Hippocampal formation (tissue), 2 donors: ENCODE measurements at regions not wholly inside any gene's neighbourhood (a gene's known extent, or its start where the extent isn't known, plus 50 kb on each side); places are given as distances from the start of the nearest gene placed in this dataset.

Experiments
- DNase-seq, 2 donors: peaks; one replicate each; lab custom pipeline; 2025; lab: John Stamatoyannopoulos, UW

- no peak for DNase-seq
Observed at GRCh38 chr14:82047777-82048470, 514.3 kb upstream of the SEL1L start.

DNA sequence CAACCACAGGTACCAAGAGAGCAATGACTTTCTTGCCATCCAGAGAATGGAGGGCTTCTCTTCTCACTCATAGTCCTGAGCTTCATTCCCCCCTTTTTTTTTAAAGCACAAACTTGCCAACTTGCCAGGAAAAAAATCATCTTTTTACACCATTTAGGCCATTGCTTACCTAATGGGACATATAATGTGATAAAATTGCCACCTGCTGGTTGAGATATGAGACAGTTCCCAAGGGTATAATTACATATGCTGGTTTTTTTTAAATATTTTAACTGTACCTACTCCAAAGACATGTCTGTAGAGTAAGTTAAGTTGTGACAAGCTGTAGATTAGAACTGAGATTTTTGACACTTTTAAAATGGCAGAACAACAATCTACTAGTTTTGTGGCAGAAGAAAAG lies 519.1 kb upstream of the SEL1L start:
- no peak for DNase-seq

GRCh38 chr14:82055515-82056115 lies 522.0 kb upstream of the SEL1L start:
- no peak for DNase-seq

GRCh38 chr14:82060219-82060618 lies 526.6 kb upstream of the SEL1L start:
- no peak for DNase-seq

GRCh38 chr14:82067221-82067875 lies 533.7 kb upstream of the SEL1L start:
- no peak for DNase-seq

- DNase-seq = no peak
Observed at GRCh38 chr14:82070040-82070439, 536.4 kb upstream of the SEL1L start.

GRCh38 chr14:82070753-82071152 lies 537.1 kb upstream of the SEL1L start:
- DNase-seq = no peak

GRCh38 chr14:82073547-82073946 lies 539.9 kb upstream of the SEL1L start:
- no peak for DNase-seq

- DNase-seq = no peak
Observed at GRCh38 chr14:82075566-82075965, 541.9 kb upstream of the SEL1L start.

DNA sequence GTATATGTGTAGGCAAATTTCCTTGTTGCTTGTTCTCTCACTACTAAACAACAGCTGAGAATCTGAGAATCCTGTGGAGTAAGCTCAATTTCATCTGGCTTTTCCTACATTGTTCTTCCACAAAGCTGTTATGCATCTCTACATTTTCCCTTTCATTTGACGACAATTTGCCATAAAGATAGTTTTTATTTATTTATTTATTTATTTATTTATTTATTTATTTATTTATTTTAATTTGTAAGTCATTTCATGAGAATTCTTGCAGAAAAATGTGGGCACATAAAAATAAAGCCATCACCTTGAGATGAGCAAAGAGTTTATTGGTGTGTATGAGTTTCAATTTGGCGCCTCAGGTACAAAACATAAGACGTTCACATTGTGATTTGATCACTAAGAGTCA lies 545.9 kb upstream of the SEL1L start:
- DNase-seq = no peak

- DNase-seq = no peak
Observed at GRCh38 chr14:82080370-82080769, 546.7 kb upstream of the SEL1L start.

DNA sequence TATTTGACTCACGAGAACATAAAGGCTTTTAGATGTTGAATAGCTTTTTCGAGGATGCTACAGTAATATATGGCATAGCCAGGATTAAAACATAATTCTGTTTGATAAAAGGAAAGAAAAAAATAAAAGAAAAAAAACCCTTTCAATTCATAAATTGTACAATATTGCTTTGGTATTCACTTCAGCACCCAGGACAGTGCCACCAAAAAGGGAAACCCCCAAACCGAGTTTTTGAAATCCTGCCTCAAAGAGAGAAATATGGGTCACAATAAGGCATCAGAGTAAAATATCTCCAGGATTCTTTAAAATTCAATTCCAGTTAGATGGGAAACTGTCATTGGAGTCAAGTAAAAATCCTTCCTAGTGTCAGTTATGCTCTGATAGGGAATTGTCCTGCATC lies 551.2 kb upstream of the SEL1L start:
- DNase-seq = no peak

GRCh38 chr14:82091097-82091496 lies 557.4 kb upstream of the SEL1L start:
- DNase-seq = no peak

DNA sequence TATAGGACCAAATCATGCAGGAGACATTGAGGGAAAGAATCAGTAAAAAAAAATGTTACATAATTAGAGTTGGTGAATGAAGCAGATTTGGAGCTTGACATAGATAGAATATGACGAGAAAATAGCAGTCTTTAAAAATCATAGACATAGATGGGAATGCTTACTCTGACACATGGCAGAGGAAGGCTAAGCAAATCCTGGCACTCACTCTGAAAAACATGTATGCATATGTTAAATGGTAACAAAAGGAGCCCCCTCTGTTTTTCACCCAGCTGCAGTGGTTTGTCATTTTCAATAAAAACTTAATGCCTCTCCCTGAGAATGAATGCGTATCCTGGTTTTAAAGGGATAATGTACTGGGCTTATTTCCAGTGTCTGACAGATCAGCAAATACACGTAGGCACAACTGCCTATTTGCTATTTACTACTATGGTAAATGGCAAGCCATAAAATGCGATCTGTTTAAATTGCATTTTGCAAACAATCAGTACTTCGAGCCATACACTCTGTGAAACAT lies 561.2 kb upstream of the SEL1L start:
- DNase-seq = no peak

DNA sequence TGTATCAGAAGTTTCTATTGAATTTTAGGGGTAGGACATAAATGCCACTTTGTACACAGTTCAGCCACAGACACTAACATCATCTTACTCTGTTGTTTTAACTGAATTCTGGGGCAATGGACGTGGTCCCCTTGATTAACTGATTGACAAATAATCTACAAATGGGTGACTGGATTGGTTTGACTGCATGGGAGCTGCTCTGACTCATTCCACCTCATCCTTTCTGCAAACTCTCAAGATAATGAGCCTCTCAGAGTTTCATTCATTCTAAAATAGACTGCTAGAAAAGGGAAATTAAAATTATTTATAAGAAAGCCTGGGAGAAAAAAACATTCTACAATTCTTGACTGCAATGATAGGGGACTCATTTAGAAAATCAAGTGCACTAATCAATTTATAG lies 570.4 kb upstream of the SEL1L start:
- DNase-seq = no peak

DNA sequence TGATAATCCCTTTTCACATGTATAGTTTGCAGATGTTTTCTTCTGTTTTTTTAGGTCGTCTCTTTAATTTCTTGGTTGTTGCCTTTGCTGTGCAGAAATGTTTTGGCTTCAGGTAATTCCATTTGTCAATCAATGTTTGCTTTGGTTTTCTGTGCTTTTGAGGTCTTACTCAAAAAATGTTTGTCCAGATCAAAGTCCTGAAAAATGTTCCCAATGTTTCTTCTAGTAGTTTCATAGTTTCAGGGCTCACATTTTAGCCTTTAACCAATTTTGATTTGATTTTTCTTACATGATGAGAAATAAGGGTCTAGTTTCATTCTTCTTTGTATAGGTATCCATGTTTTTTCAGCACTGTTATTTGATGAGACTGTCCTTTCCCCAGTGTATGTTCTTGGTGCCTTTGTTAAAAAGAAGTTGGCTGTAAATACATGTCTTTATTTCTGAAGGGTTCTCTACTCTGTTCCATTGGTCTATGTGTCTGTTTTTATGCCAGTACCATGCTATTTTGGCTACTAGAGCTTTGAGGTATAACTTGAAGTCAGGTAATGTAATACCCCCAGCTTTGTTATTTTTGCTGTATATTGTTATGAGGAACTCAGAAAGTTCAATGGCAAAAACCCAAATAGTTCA lies 578.7 kb upstream of the SEL1L start:
- no peak for DNase-seq

- no peak for DNase-seq
Observed at GRCh38 chr14:82113007-82113406, 579.4 kb upstream of the SEL1L start.

DNA sequence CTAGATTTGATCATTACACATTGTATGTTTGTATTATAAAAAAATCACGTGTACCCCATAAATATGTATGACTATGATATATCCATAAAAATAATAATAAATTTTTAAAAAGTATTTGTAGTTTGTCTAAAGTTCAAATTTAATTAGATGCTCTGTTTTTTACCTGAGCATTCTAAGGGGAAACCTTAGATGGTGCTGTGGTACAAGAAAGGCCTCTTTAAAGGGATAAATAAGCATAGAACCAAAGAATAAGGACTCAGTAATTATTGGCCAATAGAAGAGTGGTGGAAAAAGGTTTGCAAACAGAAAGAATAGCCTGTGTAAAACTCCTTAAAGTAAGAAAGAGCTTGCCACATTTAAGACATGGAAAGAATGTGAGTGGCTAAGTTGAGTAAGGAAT lies 580.1 kb upstream of the SEL1L start:
- DNase-seq = no peak

- DNase-seq = no peak
Observed at GRCh38 chr14:82116721-82117120, 583.1 kb upstream of the SEL1L start.

GRCh38 chr14:82122655-82123054 lies 589.0 kb upstream of the SEL1L start:
- no peak for DNase-seq

GRCh38 chr14:82124511-82124910 lies 590.9 kb upstream of the SEL1L start:
- no peak for DNase-seq

- no peak for DNase-seq
Observed at GRCh38 chr14:82126006-82126405, 592.4 kb upstream of the SEL1L start.

- no peak for DNase-seq
Observed at GRCh38 chr14:82134411-82134810, 600.8 kb upstream of the SEL1L start.
